Suprapubic skin (tissue), 4 donors: ENCODE measurements at regions not wholly inside any gene's neighbourhood (a gene's known extent, or its start where the extent isn't known, plus 50 kb on each side); places are given as distances from the start of the nearest gene placed in this dataset.

Source experiments
- CTCF ChIP-seq, 2 donors: fragments of 200-600 bp in 1 of 2; fragments of 450-650 bp in 1 of 2; sonication (generic) in 1 of 2; IDR thresholded peaks; one replicate each; pipeline ENCODE4 v1.5.1; 2016 to 2019; ENCODE audit warnings: antibody characterized with exemption in 2 of 2, mild to moderate bottlenecking in 1 of 2, moderate library complexity in 1 of 2
- EP300 ChIP-seq: sonication (generic); formaldehyde crosslinking; IDR thresholded peaks from one replicate; pipeline ENCODE4 v1.6.1; 2017; ENCODE audit warnings: antibody characterized with exemption
- POLR2A ChIP-seq, 2 donors: fragments of 450-650 bp; IDR thresholded peaks; one replicate each; pipeline ENCODE4 v1.6.1; 2017; ENCODE audit warnings: antibody characterized with exemption in 2 of 2, mild to moderate bottlenecking in 2 of 2, moderate library complexity in 2 of 2
- POLR2AphosphoS5 ChIP-seq, 3 donors: sonication (generic); formaldehyde crosslinking; IDR thresholded peaks; one replicate each; pipeline ENCODE4 v1.6.1; 2017; ENCODE audit warnings: antibody characterized with exemption in 3 of 3

- no peak for TF ChIP-seq CTCF (IDR thresholded peaks at IDR 0.05)
- no peak for TF ChIP-seq POLR2AphosphoS5 (IDR thresholded peaks at IDR 0.05)
- no peak for TF ChIP-seq EP300
- no peak for TF ChIP-seq POLR2A (IDR thresholded peaks at IDR 0.05)
Observed at GRCh38 chr16:52603015-52603414, 56.1 kb upstream of the TOX3 start.
